ENCODE measurements at regions not wholly inside any gene's neighbourhood (a gene's known extent, or its start where the extent isn't known, plus 50 kb on each side); places are given as distances from the start of the nearest gene placed in this dataset.

DNA sequence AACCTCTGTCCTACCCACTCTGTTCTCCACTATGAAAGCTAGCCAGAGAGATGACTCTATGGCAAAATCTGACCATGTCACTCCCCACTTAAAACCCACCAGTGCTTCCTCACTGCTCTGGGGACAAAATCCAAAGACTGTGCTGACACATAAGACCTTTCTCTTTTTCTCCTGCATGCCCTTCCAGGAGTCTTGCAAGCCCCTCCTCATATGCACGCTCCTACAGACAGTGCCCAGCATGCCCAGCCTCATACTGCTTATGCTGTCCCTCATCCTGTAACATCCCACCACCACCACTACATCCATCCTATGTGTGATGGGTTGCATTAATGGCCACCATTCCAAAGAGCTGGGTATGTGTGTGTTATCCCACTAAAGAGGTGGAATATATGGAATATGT is 118.3 kb downstream of the BUD13 start:
- Mint-ChIP-seq H3K27ac (no peak overlapping the region), H3K36me3 (ENCODE audit: low read depth) (no peaks in the 10 kb centered on the region), H3K9me3 (peaks cover 9% of the 10 kb centered on the region), H3K4me1 (no peaks in the 10 kb centered on the region), H3K27me3 (ENCODE audit: low read depth) (peaks cover 15% of the 10 kb centered on the region), H3K4me3 (no peak overlapping the region)
- TF ChIP-seq, protein P1, sequence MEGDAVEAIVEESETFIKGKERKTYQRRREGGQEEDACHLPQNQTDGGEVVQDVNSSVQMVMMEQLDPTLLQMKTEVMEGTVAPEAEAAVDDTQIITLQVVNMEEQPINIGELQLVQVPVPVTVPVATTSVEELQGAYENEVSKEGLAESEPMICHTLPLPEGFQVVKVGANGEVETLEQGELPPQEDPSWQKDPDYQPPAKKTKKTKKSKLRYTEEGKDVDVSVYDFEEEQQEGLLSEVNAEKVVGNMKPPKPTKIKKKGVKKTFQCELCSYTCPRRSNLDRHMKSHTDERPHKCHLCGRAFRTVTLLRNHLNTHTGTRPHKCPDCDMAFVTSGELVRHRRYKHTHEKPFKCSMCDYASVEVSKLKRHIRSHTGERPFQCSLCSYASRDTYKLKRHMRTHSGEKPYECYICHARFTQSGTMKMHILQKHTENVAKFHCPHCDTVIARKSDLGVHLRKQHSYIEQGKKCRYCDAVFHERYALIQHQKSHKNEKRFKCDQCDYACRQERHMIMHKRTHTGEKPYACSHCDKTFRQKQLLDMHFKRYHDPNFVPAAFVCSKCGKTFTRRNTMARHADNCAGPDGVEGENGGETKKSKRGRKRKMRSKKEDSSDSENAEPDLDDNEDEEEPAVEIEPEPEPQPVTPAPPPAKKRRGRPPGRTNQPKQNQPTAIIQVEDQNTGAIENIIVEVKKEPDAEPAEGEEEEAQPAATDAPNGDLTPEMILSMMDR (IDR thresholded peaks at IDR 0.05; ENCODE audit: unreplicated experiment in 3 of 3) = no peak

DNA sequence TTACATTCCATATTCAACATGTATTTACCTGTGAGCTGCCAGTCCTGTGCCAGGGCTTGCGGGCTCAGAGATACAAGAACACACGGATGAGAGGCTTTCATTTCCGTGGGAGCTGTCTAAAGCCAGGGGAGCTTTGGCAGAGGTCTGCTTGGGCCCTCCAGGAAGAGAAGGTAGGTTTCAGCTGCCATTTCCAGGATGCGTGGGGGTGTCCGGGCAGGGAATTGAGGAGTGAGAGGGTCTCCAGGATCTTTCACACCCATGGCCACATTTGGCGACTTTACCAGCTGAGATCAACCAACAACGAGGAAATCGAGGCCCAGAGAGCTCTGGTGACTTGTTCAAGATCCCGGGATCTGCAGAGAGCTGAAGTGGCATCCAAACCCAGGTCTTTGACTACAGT is 119.6 kb downstream of the BUD13 start:
- Mint-ChIP-seq H3K36me3 (ENCODE audit: low read depth) (no peaks in the 10 kb centered on the region), H3K9me3 (peaks cover 9% of the 10 kb centered on the region), H3K4me3 (no peak overlapping the region), H3K4me1 (no peaks in the 10 kb centered on the region), H3K27me3 (ENCODE audit: low read depth) (peaks cover 15% of the 10 kb centered on the region), H3K27ac (no peak overlapping the region)
- TF ChIP-seq, protein P1 (IDR thresholded peaks at IDR 0.05; ENCODE audit: unreplicated experiment in 3 of 3) = no peak

DNA sequence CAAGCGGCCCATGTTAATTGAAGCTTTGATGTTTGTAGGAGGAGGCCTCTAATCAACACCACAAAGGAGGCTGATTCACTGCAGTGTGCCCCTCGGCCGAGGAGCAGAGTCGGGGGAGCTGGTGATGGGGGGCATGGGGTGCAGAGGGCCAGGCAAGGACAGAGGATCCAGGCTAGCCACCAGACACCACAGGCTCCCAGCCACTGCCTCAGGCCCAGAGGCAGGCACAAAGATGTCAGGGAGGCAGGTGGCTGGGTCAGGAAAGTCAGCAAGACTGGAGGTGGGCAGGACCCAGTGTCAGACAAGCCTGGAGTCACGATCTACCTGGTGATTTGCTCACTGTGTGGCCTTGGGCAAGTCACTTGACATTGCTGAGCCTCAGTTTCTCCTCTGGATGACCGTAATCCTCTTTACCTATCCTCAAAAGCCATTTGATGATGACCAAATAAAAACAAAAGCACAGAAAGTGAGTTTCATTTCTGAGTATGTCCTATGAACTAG is 121.0 kb downstream of the BUD13 start:
- no peaks in the 10 kb centered on the region for H3K36me3 Mint-ChIP-seq (ENCODE audit: low read depth)
- H3K27ac Mint-ChIP-seq = no peak overlapping the region
- TF ChIP-seq, protein P1 (IDR thresholded peaks at IDR 0.05; ENCODE audit: unreplicated experiment in 3 of 3) = no peak
- H3K27me3 Mint-ChIP-seq (ENCODE audit: low read depth) = peaks cover 15% of the 10 kb centered on the region
- H3K4me3 Mint-ChIP-seq = no peak overlapping the region
- no peaks in the 10 kb centered on the region for H3K4me1 Mint-ChIP-seq
- H3K9me3 Mint-ChIP-seq = peaks cover 10% of the 10 kb centered on the region

DNA sequence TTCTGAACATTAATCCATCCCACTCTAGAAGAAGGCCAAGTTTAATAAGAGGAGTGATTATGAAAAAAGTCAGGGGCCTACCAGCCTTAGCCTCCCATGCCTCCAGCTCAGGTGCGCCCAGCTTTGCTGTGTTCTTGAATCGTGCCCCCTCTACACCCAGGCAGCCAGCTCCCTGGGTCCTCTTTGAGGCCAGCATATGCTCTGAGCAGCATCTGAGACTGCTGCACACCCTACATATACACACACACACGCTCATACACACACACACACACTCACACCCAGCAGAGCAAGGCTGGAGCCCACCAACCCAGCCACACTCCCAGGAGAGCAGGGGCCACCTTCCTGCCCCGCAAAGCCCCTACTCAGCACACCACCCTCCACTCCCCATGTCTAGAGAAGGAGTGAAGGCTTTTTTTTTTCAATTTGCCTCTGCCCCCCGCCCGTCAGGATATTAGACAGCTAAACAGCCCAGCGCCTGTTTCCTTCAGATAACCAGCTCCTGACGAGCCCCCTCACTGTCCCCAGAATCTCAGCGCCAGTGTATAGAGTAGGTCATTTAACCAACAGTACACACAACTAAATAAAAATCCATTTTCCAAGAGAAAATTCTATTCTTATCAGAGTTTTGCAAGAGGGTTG is 121.6 kb downstream of the BUD13 start:
- TF ChIP-seq, protein P1 (IDR thresholded peaks at IDR 0.05; ENCODE audit: unreplicated experiment in 3 of 3) = no peak
- H3K4me1 Mint-ChIP-seq = no peaks in the 10 kb centered on the region
- peaks cover 11% of the 10 kb centered on the region for H3K9me3 Mint-ChIP-seq
- H3K27ac Mint-ChIP-seq = no peak overlapping the region
- no peaks in the 10 kb centered on the region for H3K36me3 Mint-ChIP-seq (ENCODE audit: low read depth)
- peaks cover 15% of the 10 kb centered on the region for H3K27me3 Mint-ChIP-seq (ENCODE audit: low read depth)
- no peak overlapping the region for H3K4me3 Mint-ChIP-seq

DNA sequence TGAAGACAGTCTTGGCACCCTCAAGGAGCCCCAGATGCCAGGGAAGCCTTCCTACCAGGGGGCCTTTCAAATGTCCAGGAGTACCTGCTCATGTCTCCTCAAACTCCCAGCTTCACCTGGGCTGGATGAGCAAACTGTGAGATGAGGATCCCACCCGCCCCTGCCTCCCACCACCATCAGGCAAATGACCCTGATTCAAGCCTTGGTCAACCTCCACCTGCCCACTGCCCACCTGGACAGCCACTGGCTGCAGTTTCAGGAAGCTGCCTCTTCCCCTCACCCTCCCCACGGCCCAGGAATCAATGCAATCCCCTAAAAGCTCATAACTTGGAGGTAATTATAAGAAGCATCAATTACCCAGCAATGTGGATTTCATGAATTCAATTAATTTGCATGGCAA is 122.7 kb downstream of the BUD13 start:
- Mint-ChIP-seq H3K36me3 (ENCODE audit: low read depth) (no peaks in the 10 kb centered on the region), H3K4me3 (no peak overlapping the region), H3K27me3 (ENCODE audit: low read depth) (peaks cover 15% of the 10 kb centered on the region), H3K4me1 (no peaks in the 10 kb centered on the region), H3K9me3 (peaks cover 7% of the 10 kb centered on the region), H3K27ac (no peak overlapping the region)
- TF ChIP-seq, protein P1 (IDR thresholded peaks at IDR 0.05; ENCODE audit: unreplicated experiment in 3 of 3) = no peak

DNA sequence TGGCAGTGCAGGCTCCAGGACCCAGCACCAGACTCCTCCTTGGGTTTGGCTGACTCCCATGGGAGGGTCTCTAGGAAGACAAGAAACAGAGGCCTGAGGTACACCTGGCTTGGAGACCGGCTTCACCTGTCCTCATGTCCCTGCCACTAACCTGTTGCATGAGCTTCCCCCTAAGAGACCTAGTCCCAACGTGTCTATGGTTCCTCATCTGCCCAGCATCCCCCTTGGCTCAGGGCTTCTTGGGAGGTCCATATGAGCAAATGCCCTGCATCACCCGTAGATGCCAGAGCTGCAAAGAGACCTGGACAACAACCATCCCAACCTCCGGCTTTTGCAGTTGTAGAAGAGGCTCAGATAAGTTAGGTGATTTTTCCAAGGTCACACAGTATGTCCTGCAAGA is 123.5 kb downstream of the BUD13 start:
- TF ChIP-seq, protein P1 (IDR thresholded peaks at IDR 0.05; ENCODE audit: unreplicated experiment in 3 of 3) = no peak
- H3K36me3 Mint-ChIP-seq (ENCODE audit: low read depth) = no peaks in the 10 kb centered on the region
- peaks cover 7% of the 10 kb centered on the region for H3K9me3 Mint-ChIP-seq
- no peaks in the 10 kb centered on the region for H3K4me1 Mint-ChIP-seq
- H3K4me3 Mint-ChIP-seq = no peak overlapping the region
- no peak overlapping the region for H3K27ac Mint-ChIP-seq
- H3K27me3 Mint-ChIP-seq (ENCODE audit: low read depth) = peaks cover 14% of the 10 kb centered on the region
